ENCODE measurements at regions not wholly inside any gene's neighbourhood (a gene's known extent, or its start where the extent isn't known, plus 50 kb on each side); places are given as distances from the start of the nearest gene placed in this dataset.

DNA sequence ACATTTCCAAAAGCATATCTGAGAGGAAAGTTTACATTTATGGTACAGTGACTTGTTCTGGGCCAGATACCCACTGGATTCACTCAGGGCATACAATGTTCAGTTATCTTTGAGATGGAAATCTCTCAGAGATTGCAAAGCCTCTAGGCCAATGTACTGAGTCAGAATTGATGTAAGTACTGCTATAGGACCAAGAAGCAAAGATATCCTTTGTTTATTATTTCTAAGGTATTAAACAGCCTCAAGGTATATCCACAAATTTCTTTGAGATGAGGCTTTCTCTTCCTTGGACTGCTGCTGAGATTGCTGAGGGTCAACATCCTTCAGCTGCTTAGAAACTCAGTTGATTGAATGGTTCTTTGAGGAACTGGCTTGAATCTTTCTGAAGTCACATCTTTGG is 484.0 kb downstream of the METTL15 start:
- no peaks in the 10 kb centered on the region for H3K36me3 ChIP-seq
- H3K27me3 ChIP-seq, result no peaks in the 10 kb centered on the region
- H3K4me1 ChIP-seq, result no peaks in the 10 kb centered on the region
- no peaks in the 10 kb centered on the region for H3K9me3 ChIP-seq
- TF ChIP-seq, protein P1, sequence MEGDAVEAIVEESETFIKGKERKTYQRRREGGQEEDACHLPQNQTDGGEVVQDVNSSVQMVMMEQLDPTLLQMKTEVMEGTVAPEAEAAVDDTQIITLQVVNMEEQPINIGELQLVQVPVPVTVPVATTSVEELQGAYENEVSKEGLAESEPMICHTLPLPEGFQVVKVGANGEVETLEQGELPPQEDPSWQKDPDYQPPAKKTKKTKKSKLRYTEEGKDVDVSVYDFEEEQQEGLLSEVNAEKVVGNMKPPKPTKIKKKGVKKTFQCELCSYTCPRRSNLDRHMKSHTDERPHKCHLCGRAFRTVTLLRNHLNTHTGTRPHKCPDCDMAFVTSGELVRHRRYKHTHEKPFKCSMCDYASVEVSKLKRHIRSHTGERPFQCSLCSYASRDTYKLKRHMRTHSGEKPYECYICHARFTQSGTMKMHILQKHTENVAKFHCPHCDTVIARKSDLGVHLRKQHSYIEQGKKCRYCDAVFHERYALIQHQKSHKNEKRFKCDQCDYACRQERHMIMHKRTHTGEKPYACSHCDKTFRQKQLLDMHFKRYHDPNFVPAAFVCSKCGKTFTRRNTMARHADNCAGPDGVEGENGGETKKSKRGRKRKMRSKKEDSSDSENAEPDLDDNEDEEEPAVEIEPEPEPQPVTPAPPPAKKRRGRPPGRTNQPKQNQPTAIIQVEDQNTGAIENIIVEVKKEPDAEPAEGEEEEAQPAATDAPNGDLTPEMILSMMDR (IDR thresholded peaks at IDR 0.05), result no peak
- H3K27ac ChIP-seq, result no peak overlapping the region
- intact Hi-C loops (cut with DNase I), result no loop called here
- DNase-seq (no peak), ATAC-seq (no peak)
- no peak overlapping the region for H3K4me3 ChIP-seq

DNA sequence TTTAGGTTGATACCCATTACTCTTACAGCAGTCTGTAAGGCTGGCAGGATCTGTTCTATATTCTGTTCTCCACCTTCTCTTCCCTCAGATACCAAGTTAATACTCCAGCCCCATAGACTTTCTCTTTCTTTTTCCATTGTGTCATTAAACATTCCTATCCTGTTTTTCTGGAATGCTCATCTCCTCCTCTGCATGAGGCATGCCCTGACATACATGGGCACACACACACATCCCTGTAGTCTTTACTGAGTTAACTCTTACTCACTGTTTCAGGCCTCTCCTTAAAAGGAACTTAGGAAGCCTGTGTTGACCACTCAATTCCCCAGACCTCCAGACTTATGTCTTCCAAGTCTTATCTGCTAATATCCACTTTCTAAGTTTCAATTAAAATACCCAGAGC is 476.8 kb downstream of the METTL15 start:
- Histone ChIP-seq H3K27me3 (no peaks in the 10 kb centered on the region), H3K4me3 (no peak overlapping the region), H3K4me1 (no peaks in the 10 kb centered on the region), H3K36me3 (no peaks in the 10 kb centered on the region), H3K9me3 (no peaks in the 10 kb centered on the region), H3K27ac (no peak overlapping the region)
- no peak for ATAC-seq
- DNase-seq, result no peak
- intact Hi-C loops (cut with DNase I), result no loop called here
- TF ChIP-seq, protein P1 (IDR thresholded peaks at IDR 0.05), result no peak

DNA sequence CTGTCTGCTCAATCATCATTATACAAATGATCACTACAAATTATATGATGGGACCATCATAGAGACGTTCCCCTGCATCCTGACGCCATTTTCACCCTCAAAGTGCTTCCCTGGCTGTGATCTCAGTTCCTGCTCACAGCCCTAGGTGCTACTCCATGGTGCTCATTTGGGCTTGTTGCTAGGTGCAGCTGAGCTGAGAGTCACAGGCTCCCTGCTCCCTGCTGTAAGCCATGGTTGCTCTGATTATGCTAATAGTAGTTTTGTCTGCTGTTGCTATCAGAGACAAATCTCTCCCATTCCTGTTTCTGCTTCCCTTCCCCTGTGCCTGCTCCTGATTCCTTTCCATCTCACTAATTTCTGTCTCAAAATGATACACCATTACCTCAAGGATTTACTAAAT is 474.3 kb downstream of the METTL15 start:
- Histone ChIP-seq H3K4me1 (no peaks in the 10 kb centered on the region), H3K27ac (no peak overlapping the region), H3K36me3 (no peaks in the 10 kb centered on the region), H3K9me3 (no peaks in the 10 kb centered on the region), H3K4me3 (no peak overlapping the region), H3K27me3 (no peaks in the 10 kb centered on the region)
- intact Hi-C loops (cut with DNase I), result no loop called here
- TF ChIP-seq, protein P1 (IDR thresholded peaks at IDR 0.05), result no peak
- DNase-seq, result no peak
- ATAC-seq, result no peak

DNA sequence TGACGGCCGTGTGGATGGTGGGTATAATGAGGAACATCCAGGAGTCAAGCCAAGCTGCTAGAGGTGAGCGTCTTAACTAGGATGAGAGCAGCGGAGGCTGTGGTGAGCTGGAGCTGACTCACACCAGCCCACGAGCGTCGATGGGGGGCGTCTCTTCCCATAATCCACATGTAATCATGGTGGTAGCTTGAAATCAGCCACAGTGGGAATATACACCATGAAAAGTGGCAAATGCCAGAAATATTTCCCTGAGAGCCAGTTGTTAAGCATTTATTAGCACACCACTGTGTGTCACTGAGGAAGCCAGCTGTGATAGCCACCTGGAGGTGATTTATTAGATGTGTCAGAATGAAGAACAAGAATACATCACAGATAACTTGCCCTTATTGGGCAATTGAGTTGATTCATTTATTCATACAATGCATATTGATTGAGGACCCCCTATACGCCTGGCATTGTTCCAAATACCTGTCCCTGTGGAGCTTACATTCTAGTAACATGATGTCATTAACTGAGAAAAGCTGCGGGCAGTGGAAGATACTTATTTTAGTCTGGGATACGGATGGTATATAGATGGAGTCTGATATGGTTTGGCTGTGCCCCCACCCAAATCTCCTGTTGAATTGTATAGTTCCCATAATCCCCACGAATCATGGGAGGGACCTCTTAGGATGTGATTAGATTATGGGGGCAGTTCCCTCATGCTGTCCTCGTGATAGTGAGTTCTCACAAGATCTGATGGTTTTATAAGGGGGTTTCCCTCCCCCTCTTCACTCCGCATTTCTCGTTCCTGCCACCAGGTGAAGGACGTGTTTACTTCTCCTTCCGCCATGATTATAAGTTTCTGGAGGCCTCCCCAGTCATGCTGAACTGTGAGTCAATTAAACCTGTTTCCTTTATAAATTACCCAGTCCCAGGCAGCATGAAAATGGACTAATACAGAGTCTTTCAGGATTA is 473.4 kb downstream of the METTL15 start:
- DNase-seq (no peak), ATAC-seq (no peak)
- Histone ChIP-seq H3K27ac (no peak overlapping the region), H3K27me3 (no peaks in the 10 kb centered on the region), H3K36me3 (no peaks in the 10 kb centered on the region), H3K9me3 (no peaks in the 10 kb centered on the region), H3K4me3 (no peak overlapping the region), H3K4me1 (no peaks in the 10 kb centered on the region)
- intact Hi-C loops (cut with DNase I), result no loop called here
- TF ChIP-seq, protein P1 (IDR thresholded peaks at IDR 0.05), result no peak

DNA sequence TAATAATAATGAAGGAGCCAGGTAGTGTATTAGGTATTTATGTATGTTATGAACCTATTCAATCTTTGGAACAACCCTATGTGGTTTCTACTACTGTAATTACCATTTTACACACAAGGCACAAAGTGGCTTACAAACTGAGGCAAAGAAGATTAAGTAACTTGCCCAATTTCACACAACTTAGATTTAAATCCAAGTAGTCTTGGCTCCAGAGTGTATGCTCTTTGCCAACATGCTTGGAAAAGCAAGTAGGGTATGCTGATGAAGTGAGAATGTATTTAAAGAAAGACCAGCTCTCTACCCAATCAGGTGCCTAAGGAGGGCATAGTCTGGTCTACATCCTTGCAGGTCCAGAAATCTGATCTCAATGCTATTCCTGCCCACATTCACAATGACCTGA is 463.2 kb downstream of the METTL15 start:
- Histone ChIP-seq H3K4me1 (no peaks in the 10 kb centered on the region), H3K9me3 (no peaks in the 10 kb centered on the region), H3K27me3 (no peaks in the 10 kb centered on the region), H3K36me3 (no peaks in the 10 kb centered on the region), H3K27ac (no peak overlapping the region), H3K4me3 (no peak overlapping the region)
- intact Hi-C loops (cut with DNase I), result no loop called here
- TF ChIP-seq, protein P1 (IDR thresholded peaks at IDR 0.05), result no peak
- no peak for DNase-seq
- no peak for ATAC-seq

All from left lung (tissue), 4 donors.